GM21447 (cell line): ENCODE measurements at regions not wholly inside any gene's neighbourhood (a gene's known extent, or its start where the extent isn't known, plus 50 kb on each side); places are given as distances from the start of the nearest gene placed in this dataset.
"Not testable (repeated sequence)": the region's sequence is repeated elsewhere in the genome, so short reads cannot be mapped to it uniquely, and the experiment has no call there.

Experiments
- ATAC-seq: cut with Tn5 transposase; IDR thresholded peaks from one replicate; pipeline ENCODE4 v1.9.1; 2021; ENCODE audit not compliant: unreplicated experiment

- ATAC-seq = no peak
Measured at GRCh38 chr13:104967376-104967775, 1568.1 kb downstream of the EFNB2 start.

DNA sequence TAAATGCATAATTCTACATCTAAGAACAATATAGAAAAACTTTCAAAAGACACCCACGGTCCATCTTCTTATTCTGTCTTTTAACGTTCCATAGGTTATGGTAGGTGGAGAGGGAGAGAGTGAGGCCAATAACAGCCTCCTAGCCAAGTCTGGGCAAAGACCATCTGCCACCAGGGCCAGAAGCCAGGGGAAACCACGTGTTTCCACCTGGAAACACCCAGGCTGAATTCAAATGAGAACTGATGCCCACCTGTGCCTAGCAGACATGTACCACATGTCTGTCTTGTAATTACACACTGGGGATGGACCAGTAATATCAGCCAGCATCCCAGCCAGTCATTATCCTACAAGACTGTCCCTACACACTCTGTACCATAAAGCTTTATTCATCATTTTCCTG lies 1573.1 kb downstream of the EFNB2 start:
- no peak for ATAC-seq

- ATAC-seq = no peak
Measured at GRCh38 chr13:104961246-104961645, 1574.2 kb downstream of the EFNB2 start.

DNA sequence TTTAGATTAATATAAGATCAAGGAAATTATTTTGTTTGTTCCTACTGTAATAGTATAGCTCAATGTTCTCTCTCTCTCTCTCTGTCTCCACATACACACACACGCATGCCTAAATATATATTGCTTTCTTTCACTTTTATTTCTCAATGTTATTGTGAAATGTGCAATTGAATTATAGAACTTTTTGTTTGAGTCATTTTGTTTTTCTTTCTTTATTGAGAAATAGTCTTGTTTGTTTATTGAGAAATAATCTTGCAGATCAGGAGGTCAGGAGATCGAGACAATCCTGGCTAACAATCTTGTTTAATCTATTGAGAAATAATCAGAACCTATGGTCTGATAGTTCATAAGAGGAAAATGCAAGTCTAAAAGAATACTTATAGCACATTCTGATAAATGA lies 1581.3 kb downstream of the EFNB2 start:
- no peak for ATAC-seq

DNA sequence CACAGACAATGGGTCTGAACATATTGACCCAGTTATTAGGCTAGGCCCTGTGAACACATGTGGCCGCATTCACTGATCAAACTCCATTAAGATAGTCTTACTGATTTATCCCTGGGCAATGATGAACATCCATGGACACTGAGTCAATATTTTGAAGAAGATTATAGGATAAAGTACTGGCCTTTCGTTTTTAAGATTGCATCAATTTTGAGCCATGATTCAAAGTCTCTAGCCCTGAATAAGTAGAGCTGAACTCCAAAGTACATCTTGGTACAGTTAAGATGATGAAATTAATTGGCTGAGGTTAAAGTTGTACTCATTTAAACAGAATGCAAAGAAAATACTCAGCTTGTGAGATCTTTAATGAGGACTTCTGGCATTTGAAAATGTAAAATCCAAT lies 1581.9 kb downstream of the EFNB2 start:
- ATAC-seq = no peak

GRCh38 chr13:104949840-104950740 lies 1585.4 kb downstream of the EFNB2 start:
- ATAC-seq = no peak

DNA sequence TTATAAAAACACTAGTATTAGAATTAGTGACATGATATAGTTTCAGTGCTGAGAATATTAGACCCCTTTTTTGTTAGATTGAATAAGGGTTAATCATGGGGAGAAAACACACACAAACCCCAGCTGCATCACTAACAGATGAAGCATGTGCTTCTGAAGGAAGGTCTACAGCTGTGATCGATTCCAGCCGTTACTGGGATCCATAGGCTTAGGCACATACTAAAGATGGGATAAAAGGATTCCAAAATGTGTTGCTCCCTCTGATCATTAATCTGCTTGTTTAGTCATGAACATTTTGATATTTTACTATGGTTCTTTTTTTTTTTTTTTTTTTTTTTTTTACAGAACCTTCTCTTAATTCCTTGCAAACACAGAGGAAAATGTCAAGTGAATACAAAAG lies 1591.3 kb downstream of the EFNB2 start:
- no peak for ATAC-seq

GRCh38 chr13:104943331-104943730 lies 1592.1 kb downstream of the EFNB2 start:
- no peak for ATAC-seq

- ATAC-seq = no peak
Measured at GRCh38 chr13:104937881-104938280, 1597.6 kb downstream of the EFNB2 start.

- no peak for ATAC-seq
Measured at GRCh38 chr13:104936304-104936703, 1599.2 kb downstream of the EFNB2 start.

GRCh38 chr13:104920513-104920912 lies 1614.9 kb downstream of the EFNB2 start:
- not testable (repeated sequence) for ATAC-seq

GRCh38 chr13:104920091-104920490 lies 1615.4 kb downstream of the EFNB2 start:
- ATAC-seq = no peak

GRCh38 chr13:104900191-104900817 lies 1635.2 kb downstream of the EFNB2 start:
- no peak for ATAC-seq

- no peak for ATAC-seq
Measured at GRCh38 chr13:104898484-104898883, 1637.0 kb downstream of the EFNB2 start.

- ATAC-seq = no peak
Measured at GRCh38 chr13:104895521-104895920, 1639.9 kb downstream of the EFNB2 start.

DNA sequence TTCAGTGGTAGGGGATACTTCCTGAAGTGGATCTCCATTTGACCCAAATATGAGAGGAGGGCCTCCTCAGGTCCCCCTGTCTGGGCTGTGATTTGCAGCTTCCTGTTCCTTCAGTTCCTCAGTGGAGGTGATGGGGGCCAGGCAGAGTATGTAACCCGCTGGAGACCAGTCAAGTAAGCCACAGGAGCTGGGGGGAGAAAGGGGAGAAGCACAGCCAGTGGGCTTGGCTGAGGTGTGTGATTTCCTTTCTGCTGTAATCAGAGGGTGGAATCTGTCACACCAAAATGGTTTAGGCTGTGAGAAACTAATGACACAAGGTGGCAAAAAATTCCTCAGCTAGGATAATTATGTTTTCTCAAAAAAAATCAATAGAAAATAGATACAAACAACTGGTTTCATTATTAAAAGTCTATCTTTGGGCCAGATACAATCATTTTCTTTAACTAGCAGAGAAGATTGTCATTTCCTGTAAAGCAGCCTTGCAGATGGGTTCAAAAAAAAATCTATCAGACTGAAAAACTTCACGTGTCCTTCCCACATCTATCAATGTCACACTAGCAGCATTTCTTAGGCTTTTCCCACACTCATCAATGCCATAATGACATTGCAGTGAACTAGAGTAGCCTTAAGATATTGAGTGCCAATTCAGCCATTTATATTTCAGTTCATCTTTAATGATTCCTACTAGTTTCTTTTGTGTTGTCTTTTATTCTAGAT lies 1660.3 kb downstream of the EFNB2 start:
- no peak for ATAC-seq

GRCh38 chr13:104872153-104872552 lies 1663.3 kb downstream of the EFNB2 start:
- no peak for ATAC-seq

DNA sequence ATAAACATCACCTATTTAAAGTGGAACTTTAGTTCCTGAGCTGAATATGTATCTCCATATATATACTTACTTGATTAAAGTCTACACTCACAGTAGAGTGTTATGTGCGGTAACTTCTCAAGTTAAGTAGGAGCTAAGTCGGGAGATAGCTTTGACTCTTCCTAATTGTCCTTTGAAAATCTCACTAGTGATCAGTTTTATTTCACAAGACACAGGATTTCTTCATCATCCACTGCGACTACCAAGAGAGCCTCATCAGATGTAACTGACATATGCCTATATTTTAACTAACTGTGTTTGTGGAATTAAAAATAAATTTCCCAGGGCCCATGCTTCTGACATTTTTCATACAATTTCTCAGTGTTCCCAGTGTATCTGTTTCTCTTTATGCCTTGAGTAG lies 1664.0 kb downstream of the EFNB2 start:
- no peak for ATAC-seq

- no peak for ATAC-seq
Measured at GRCh38 chr13:104869501-104869900, 1666.0 kb downstream of the EFNB2 start.

DNA sequence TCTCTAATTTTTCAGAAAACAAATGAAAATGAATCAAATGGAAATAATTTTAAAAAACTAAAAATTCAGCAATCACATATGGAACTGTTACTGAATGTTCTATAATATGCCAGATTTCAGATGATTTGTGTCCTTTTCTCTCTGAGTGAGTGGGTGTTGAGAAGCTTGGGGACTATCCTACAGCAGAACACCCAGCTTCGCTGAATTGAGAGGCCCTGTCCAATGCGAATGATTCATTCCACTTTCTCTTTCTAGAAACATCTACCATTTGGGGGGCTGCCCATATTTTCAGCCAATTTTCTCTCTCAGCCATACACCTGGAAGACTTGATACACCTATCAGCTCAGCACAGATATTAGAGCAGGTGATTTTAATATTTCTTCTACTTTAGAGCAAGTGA lies 1666.7 kb downstream of the EFNB2 start:
- ATAC-seq = no peak

DNA sequence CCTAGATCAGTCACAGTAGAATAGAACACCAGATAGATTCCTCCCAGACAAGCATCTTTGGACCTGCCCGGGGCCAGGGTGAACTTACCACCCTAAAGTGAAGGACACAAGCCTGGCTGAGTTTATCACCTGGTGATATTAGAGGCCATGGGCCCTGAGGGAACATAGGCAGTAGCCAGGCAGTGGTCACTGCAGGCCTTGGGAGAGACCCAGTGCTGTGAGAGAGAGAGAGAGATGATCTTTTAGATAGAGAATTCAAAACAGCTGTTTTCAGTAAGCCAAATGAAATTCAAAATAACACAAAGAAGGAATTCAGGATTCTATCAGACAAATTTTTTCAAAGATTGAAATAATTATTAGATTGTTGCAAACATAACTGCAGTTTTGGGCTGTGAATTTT lies 1679.9 kb downstream of the EFNB2 start:
- ATAC-seq = no peak

- no peak for ATAC-seq
Measured at GRCh38 chr13:104854698-104855097, 1680.8 kb downstream of the EFNB2 start.
